ENCODE measurements at regions not wholly inside any gene's neighbourhood (a gene's known extent, or its start where the extent isn't known, plus 50 kb on each side); places are given as distances from the start of the nearest gene placed in this dataset.

- no peak for DNase-seq
Observed at GRCh38 chr5:124352312-124352711, 394.1 kb downstream of the ZNF608 start.

GRCh38 chr5:124349931-124350330 lies 396.5 kb downstream of the ZNF608 start:
- no peak for DNase-seq

- no peak for DNase-seq
Observed at GRCh38 chr5:124343451-124343867, 403.0 kb downstream of the ZNF608 start.

GRCh38 chr5:124342986-124343385 lies 403.5 kb downstream of the ZNF608 start:
- DNase-seq = no peak

DNA sequence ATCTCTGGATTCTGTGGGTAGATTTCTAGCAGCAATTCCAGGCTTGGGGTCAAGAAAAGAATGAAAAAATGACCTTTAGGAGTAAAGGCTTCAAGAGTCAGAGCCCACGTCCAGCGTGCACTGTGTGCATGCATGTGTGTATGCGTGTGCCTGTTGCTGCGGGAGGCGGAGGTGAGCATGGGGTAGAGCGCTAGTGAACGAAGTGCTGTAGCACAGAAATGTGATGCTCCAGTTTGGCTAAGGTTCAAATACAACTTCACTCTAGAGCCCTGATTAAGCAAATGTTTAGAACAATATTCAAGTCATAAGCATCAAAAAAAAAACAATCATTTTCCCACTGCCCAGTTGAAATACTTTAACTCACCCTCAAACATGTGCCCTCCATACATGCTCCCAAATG lies 403.9 kb downstream of the ZNF608 start:
- no peak for DNase-seq

- DNase-seq = no peak
Observed at GRCh38 chr5:124342027-124342471, 404.4 kb downstream of the ZNF608 start.

DNA sequence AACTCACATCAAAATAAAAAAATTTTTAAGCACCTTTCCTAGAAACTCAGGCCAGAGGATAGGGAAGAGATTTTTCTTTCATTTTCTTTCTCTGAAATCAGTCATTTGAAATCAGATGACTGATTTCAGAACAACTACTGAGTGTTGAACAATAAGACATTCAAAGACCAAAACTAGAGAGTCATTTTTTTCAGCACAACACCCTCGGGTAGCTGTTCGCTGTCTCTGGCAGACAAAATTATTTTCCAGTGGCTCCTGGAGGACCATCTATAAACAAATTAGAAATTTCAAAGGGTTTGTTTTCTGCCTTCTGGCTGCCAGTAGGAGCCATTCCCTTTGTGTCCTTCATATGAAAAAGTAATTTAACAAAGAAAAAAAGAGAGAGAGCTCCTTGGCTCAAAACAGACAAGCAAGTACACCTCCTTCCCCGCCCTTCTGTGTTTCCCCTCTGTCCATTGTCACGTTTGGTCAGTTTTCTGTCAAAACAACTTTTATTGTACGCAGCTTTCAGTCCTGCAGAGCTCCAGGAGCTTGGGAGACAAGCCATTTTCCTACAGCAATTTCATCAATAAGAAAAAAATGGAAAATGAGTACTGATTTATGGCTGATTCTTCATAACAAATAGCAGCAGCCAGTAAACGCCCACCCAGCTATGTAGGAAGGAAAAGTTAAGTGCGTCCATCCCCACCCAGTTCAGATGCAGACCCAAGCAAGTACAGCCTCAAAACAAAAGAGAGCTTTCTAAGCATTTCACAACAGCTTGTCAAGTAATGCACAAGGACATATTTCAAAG lies 405.2 kb downstream of the ZNF608 start:
- no peak for DNase-seq

GRCh38 chr5:124337996-124338395 lies 408.4 kb downstream of the ZNF608 start:
- DNase-seq = no peak

- no peak for DNase-seq
Observed at GRCh38 chr5:124333298-124333979, 413.0 kb downstream of the ZNF608 start.

DNA sequence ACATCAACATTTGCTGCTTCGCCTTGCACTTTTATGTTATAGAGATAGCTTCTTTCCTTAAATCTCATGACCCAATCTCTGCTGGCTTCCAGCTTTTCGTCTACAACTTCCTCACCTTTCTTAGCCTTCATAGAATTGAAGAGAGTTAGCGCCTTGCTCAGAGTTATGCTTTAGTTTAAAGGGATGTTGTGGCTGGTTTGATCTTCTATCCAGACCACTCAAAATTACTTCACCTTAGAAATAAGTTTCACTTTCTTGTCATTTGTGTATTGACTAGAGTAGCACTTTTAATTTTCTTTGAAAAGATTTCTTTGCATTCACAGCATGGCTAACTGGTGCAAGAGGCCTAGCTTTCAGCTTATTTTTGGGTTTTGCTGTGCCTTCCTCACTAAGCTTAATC lies 414.2 kb downstream of the ZNF608 start:
- DNase-seq = no peak

GRCh38 chr5:124330595-124331220 lies 415.7 kb downstream of the ZNF608 start:
- no peak for DNase-seq

DNA sequence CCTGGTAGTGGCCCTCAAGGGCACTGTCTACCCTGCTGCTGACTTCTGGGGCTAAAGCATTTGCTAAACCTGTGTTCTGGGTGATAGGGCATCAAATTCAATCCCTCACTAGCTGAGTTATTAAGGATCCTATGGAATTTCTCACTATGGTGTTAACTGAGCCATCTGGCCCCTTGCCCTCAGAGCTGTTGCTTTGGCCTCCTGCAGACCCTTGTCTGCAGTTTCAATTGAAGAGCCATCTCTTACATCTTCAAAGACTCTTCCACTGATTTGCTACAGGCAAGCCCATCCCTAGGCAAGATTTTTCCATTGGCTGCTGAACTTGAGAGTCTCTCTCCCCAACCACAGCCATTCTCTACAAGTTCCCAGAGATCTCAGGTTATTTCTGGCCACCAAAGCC lies 418.2 kb downstream of the ZNF608 start:
- no peak for DNase-seq

DNA sequence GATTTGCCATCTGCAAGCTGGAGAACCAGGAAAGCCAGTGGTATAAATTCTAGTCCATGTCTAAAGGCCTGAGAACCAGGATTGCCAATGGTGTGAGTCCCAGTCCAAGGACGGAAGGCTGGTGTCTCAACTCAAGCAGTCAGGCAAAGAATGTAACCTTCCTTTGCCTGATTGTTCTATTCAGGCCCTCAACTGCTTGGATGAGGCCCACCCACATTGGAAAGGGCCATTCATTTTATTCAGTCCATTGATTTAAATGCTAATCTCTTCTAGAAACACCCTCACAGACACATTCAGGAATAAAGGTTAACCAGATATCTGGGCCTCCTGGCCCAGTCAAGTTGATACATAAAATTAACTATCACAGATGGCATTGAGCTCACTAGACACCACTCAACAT lies 427.8 kb downstream of the ZNF608 start:
- no peak for DNase-seq

GRCh38 chr5:124317451-124317850 lies 429.0 kb downstream of the ZNF608 start:
- no peak for DNase-seq

GRCh38 chr5:124315741-124316415 lies 430.6 kb downstream of the ZNF608 start:
- no peak for DNase-seq

GRCh38 chr5:124310453-124310852 lies 436.0 kb downstream of the ZNF608 start:
- DNase-seq = no peak

- DNase-seq = no peak
Observed at GRCh38 chr5:124309241-124309980, 437.0 kb downstream of the ZNF608 start.

DNA sequence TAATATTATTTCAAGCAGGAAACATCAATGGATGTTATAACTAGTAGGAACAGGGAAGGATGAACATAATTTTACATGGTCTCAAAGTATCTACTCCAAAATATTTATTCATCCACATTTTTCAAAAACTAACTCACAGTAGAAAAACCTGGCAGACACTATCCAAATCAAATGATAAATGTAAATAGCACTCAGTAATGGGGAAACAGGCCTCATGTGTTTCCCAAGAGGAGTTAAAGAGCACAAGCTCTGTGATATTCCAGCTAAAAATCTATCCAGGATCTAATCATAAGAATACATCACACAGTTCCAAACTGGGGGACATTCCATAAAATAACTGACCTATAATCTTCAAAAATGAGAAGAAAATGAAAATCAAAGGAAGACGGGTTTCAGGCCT lies 443.1 kb downstream of the ZNF608 start:
- no peak for DNase-seq

GRCh38 chr5:124302533-124302932 lies 443.9 kb downstream of the ZNF608 start:
- DNase-seq = no peak

DNA sequence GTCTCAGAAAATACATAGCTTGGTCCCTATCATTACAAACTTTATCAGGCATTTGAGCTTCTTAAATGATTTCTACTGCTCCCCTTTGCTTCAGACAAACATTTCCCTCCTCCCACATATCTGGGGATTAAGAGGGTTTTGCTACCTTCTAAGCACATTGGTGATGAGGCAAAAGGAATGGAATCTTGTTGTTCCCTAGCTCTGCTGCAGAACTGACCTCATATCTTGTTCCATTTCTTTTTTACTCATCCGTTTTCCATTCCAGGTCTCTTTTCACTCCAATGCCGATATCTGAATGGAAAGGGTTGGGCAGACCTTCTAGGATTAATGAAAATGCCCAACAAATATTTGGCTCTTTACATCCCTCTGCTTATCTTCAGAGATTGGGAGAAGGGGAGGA lies 444.6 kb downstream of the ZNF608 start:
- no peak for DNase-seq

GRCh38 chr5:124300815-124301621 lies 445.4 kb downstream of the ZNF608 start:
- no peak for DNase-seq

GRCh38 chr5:124297826-124298225 lies 448.6 kb downstream of the ZNF608 start:
- DNase-seq = no peak
